ENCODE measurements at regions not wholly inside any gene's neighbourhood (a gene's known extent, or its start where the extent isn't known, plus 50 kb on each side); places are given as distances from the start of the nearest gene placed in this dataset.

GRCh38 chr2:2830576-2830975 lies 499.5 kb upstream of the MYT1L start:
- TF ChIP-seq EZH2 (IDR thresholded peaks at IDR 0.05) = no peak
- no peak for TF ChIP-seq FOSL1 (IDR thresholded peaks at IDR 0.05; ENCODE audit: low read depth)
- no peak for TF ChIP-seq ZFX (IDR thresholded peaks at IDR 0.05)
- no peak for TF ChIP-seq ZNF274 (IDR thresholded peaks at IDR 0.05; ENCODE audit: low read depth, low read length)
- no peak for TF ChIP-seq YY1 (IDR thresholded peaks at IDR 0.05; ENCODE audit: extremely low read depth, insufficient replicate concordance, low read depth, low read length)
- no peak for TF ChIP-seq SIN3A (IDR thresholded peaks at IDR 0.05; ENCODE audit: low read depth)
- no peak for TF ChIP-seq MAX (IDR thresholded peaks at IDR 0.05)
- no peak for TF ChIP-seq JUND (IDR thresholded peaks at IDR 0.05)
- TF ChIP-seq SRF (IDR thresholded peaks at IDR 0.05; ENCODE audit: low read depth) = no peak
- TF ChIP-seq EGR1 (IDR thresholded peaks at IDR 0.05; ENCODE audit: low read depth) = no peak
- TF ChIP-seq ATF3 (IDR thresholded peaks at IDR 0.05) = no peak
- Histone ChIP-seq H3K4me2 (ENCODE audit: low read length) (no peak overlapping the region), H3K36me3 (ENCODE audit: control insufficient read depth in 1 of 2, insufficient read depth in 2 of 2, low read length in 2 of 2) (no peaks in the 10 kb centered on the region), H3K9me3 (ENCODE audit: control insufficient read depth in 1 of 2, insufficient read depth in 1 of 2, low read depth in 1 of 2, low read length in 2 of 2) (no peaks in the 10 kb centered on the region), H3K27ac (ENCODE audit: low read depth, low read length) (no peak overlapping the region), H2AFZ (ENCODE audit: low read depth, low read length, poor library complexity, severe bottlenecking) (no peak overlapping the region), H3K4me3 (replicated peaks in 1 of 2; ENCODE audit: low read depth in 1 of 2, low read length in 2 of 2) (no peak overlapping the region), H3K79me2 (ENCODE audit: insufficient read depth, low read length) (no peaks in the 10 kb centered on the region), H3K27me3 (ENCODE audit: insufficient read depth, low read length) (peaks cover 29% of the 10 kb centered on the region; the same call in 1 of the 2 replicates), H4K20me1 (ENCODE audit: insufficient read depth) (no peaks in the 10 kb centered on the region), H3K9ac (ENCODE audit: low read length) (no peak overlapping the region), H3K4me1 (ENCODE audit: control insufficient read depth in 1 of 2, insufficient read depth in 2 of 2, low read length in 2 of 2) (no peaks in the 10 kb centered on the region), H3K9me2 (ENCODE audit: insufficient read depth) (no peaks in the 10 kb centered on the region)
- CTCF ChIA-PET = no interaction called here
- BruUV-seq (replicated peaks) = no TSS peak
- intact Hi-C loops (cut with micrococcal nuclease) = no loop called here
- RAD21 ChIA-PET (ENCODE audit: low non-redundant PET in 1 of 2, low total read pairs in 2 of 2, uncharacterized antibody in 2 of 2, unreplicated experiment in 2 of 2) = no interaction called here
- ATAC-seq (no peak), DNase-seq (ENCODE audit: low read depth, low spot score) (no peak)
- POLR2A ChIA-PET = no interaction called here

GRCh38 chr2:2828774-2829368 lies 497.8 kb upstream of the MYT1L start:
- RAD21 ChIA-PET (ENCODE audit: low non-redundant PET in 1 of 2, low total read pairs in 2 of 2, uncharacterized antibody in 2 of 2, unreplicated experiment in 2 of 2) = no interaction called here
- H3K27me3 ChIP-seq (ENCODE audit: insufficient read depth, low read length) = peaks cover 23% of the 10 kb centered on the region; the same call in 1 of the 2 replicates
- no peaks in the 10 kb centered on the region for H4K20me1 ChIP-seq (ENCODE audit: insufficient read depth)
- DNase-seq (ENCODE audit: low read depth, low spot score) (no peak), ATAC-seq (no peak)
- no peak overlapping the region for H3K27ac ChIP-seq (ENCODE audit: low read depth, low read length)
- H3K9me2 ChIP-seq (ENCODE audit: insufficient read depth) = no peaks in the 10 kb centered on the region
- intact Hi-C loops (cut with micrococcal nuclease) = no loop called here
- no peaks in the 10 kb centered on the region for H3K4me1 ChIP-seq (ENCODE audit: control insufficient read depth in 1 of 2, insufficient read depth in 2 of 2, low read length in 2 of 2)
- POLR2A ChIA-PET = no interaction called here
- H2AFZ ChIP-seq (ENCODE audit: low read depth, low read length, poor library complexity, severe bottlenecking) = no peak overlapping the region
- no peaks in the 10 kb centered on the region for H3K79me2 ChIP-seq (ENCODE audit: insufficient read depth, low read length)
- no peak overlapping the region for H3K9ac ChIP-seq (ENCODE audit: low read length)
- BruUV-seq (replicated peaks) = no TSS peak
- CTCF ChIA-PET = no interaction called here
- no peak overlapping the region for H3K4me2 ChIP-seq (ENCODE audit: low read length)
- no peaks in the 10 kb centered on the region for H3K36me3 ChIP-seq (ENCODE audit: control insufficient read depth in 1 of 2, insufficient read depth in 2 of 2, low read length in 2 of 2)
- H3K4me3 ChIP-seq (replicated peaks in 1 of 2; ENCODE audit: low read depth in 1 of 2, low read length in 2 of 2) = no peak overlapping the region
- no peaks in the 10 kb centered on the region for H3K9me3 ChIP-seq (ENCODE audit: control insufficient read depth in 1 of 2, insufficient read depth in 1 of 2, low read depth in 1 of 2, low read length in 2 of 2)
- TF ChIP-seq SRF (IDR thresholded peaks at IDR 0.05; ENCODE audit: low read depth) (no peak), ELF1 (IDR thresholded peaks at IDR 0.05; ENCODE audit: borderline replicate concordance, low read depth) (no peak), EGR1 (IDR thresholded peaks at IDR 0.05; ENCODE audit: low read depth) (no peak), JUND (IDR thresholded peaks at IDR 0.05) (no peak), SIN3A (IDR thresholded peaks at IDR 0.05; ENCODE audit: low read depth) (no peak), RAD21 (IDR thresholded peaks at IDR 0.05; ENCODE audit: low read depth) (no peak), POLR2AphosphoS5 (IDR thresholded peaks at IDR 0.05; ENCODE audit: low read depth, low read length) (no peak), FOSL1 (IDR thresholded peaks at IDR 0.05; ENCODE audit: low read depth) (no peak), POLR2A (IDR thresholded peaks at IDR 0.05; ENCODE audit: borderline replicate concordance, extremely low read depth, insufficient read depth, insufficient read length) (no peak), CBX3 (IDR thresholded peaks at IDR 0.05; ENCODE audit: low read depth) (no peak), TCF7L2 (IDR thresholded peaks at IDR 0.05; ENCODE audit: borderline replicate concordance, extremely low read depth, insufficient read depth, insufficient read length) (no peak), CTCF (IDR thresholded peaks at IDR 0.05 in 2 of 3, conservative IDR thresholded peaks at IDR 0.05 in 1 of 3; ENCODE audit: borderline replicate concordance in 1 of 3, insufficient read depth in 1 of 3, low read depth in 2 of 3, low read length in 2 of 3) (no peak), ZNF274 (IDR thresholded peaks at IDR 0.05; ENCODE audit: low read depth, low read length) (no peak), ZFX (IDR thresholded peaks at IDR 0.05) (no peak)

Data from HCT116 (cell line).